Right renal cortex interstitium (tissue), 3 donors: ENCODE measurements at regions not wholly inside any gene's neighbourhood (a gene's known extent, or its start where the extent isn't known, plus 50 kb on each side); places are given as distances from the start of the nearest gene placed in this dataset.

Source experiments
- DNase-seq, 3 donors: peaks; one replicate each; pipeline ENCODE4 v3.0.0-alpha.2; 2013; ENCODE audit warnings: low read depth in 3 of 3, low spot score in 2 of 3

DNA sequence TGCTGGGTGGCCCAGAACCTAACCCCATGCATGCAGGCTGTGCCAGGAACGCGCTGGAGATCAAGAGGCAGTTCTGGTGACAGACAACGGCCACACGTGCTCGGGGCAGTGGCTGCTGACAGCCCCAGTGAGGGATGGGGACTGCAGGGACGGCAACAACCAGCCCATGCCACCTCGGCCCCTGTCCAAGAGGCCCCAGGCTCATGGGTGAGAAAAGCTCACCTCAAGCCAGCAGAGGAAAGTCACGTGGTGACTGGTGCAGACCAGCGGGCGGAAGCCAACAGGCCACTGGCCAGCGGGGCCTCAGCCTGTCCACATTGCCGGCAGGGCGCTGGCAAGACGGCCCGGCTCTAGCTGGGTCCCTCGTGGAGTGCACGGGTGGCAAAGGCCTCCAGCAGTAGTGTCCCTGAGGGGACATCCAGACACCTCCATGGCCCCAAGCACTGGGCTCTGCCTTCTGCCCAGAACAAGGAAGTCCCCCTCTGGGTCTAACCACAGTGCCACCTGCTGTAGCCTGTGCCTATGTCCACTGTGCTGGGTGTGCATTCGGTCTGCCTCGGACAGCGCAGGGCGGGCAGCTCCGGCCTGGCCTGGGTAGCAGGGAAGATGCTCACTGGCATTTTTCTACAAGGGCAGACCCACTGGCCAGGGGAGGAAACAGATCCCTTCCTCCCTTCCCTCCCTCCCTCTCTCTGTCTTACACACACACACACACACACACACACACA lies 134.1 kb downstream of the NCOR2 start:
- no peak for DNase-seq

- no peak for DNase-seq
These were observed 135.0 kb downstream of the NCOR2 start for GRCh38 chr12:124432376-124432775.

DNA sequence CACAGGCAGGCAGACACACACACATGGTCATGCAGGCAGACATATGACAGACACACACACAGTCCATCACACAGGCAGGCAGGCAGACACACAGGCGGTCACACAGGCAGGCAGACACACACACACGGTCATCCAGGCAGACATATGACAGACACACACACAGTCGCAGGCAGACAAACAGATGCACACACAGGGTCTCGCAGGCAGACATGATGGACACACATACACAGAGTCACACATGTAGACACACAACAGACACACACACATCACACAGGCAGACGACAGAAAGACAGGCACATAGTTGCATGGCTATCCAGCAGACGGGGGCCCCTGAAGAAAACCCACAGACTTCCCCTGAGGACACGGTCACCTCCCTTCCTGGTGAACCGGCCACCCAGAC lies 135.4 kb downstream of the NCOR2 start:
- DNase-seq: no peak

DNA sequence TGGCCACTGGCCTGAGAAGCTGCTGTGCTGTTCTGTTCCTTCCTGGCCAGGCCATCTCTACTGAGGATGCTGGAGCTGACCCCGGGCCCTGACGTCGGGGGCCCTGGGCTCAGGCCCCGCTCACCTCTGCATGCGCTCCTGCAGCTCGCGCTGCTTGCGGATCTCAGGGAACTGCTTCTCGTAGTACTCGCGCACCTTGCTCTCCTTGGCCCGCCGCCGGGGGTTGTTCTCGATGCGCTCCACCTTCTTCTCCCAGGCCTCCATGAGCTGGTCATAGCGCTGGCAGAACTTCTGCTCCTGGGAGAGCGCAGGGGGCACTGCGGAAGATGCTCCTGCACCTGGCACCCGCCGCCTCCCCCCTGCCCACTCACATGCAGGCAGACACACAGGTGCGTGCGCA lies 135.6 kb downstream of the RFLNA start:
- no peak for DNase-seq

DNA sequence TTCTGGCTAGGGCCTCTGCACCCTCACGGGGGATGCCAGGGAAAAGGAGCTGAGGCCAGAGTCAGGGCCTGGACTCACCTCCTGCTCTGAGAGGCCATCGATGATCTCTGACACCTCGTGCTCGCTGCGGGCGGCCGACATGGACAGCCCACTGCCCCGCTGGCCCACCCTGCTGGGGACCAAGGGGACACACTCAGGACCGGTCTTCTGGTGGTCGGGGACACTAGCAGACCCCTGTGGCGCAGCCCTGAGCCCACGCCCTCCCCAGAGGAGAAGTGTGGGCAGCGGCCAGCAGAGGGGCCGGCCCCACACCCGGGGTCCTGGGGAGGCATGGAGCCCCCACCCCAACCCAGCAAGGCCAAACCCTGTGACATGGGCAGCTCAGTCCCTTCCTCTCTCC lies 134.6 kb downstream of the RFLNA start:
- DNase-seq: no peak

- DNase-seq: no peak
These were observed 133.9 kb downstream of the RFLNA start for GRCh38 chr12:124428792-124429281.

- DNase-seq: no peak
These were observed 133.4 kb downstream of the RFLNA start for GRCh38 chr12:124428136-124428791.

- DNase-seq: no peak
These were observed 132.0 kb downstream of the RFLNA start for GRCh38 chr12:124426594-124427555.

DNA sequence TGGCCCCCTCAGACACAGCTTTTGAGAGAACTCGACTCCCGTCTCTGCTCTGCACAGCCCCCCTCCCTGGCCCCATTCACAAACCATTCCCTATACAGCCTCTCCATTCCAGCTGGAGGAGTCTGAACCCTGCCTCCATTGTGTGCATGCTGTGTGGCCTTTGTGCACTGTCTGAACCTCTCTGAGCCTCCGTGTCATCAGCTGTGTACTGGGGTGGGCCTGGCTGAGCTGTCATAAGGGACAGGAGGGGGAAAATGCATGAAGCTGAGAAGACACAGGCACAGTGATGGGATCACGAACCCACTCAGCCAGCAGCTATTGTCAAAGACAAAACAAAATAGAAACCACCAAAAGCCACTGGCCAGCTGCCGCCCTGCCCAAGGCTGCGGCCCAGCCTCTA lies 130.8 kb downstream of the RFLNA start:
- DNase-seq: no peak

- no peak for DNase-seq
These were observed 129.6 kb downstream of the RFLNA start for GRCh38 chr12:124424516-124424905.

- DNase-seq: no peak
These were observed 129.0 kb downstream of the RFLNA start for GRCh38 chr12:124423761-124424515.

GRCh38 chr12:124422570-124423523 lies 128.0 kb downstream of the RFLNA start:
- DNase-seq: no peak

- no peak for DNase-seq
These were observed 127.3 kb downstream of the RFLNA start for GRCh38 chr12:124422142-124422569.

- no peak for DNase-seq
These were observed 126.2 kb downstream of the RFLNA start for GRCh38 chr12:124420996-124421674.

DNA sequence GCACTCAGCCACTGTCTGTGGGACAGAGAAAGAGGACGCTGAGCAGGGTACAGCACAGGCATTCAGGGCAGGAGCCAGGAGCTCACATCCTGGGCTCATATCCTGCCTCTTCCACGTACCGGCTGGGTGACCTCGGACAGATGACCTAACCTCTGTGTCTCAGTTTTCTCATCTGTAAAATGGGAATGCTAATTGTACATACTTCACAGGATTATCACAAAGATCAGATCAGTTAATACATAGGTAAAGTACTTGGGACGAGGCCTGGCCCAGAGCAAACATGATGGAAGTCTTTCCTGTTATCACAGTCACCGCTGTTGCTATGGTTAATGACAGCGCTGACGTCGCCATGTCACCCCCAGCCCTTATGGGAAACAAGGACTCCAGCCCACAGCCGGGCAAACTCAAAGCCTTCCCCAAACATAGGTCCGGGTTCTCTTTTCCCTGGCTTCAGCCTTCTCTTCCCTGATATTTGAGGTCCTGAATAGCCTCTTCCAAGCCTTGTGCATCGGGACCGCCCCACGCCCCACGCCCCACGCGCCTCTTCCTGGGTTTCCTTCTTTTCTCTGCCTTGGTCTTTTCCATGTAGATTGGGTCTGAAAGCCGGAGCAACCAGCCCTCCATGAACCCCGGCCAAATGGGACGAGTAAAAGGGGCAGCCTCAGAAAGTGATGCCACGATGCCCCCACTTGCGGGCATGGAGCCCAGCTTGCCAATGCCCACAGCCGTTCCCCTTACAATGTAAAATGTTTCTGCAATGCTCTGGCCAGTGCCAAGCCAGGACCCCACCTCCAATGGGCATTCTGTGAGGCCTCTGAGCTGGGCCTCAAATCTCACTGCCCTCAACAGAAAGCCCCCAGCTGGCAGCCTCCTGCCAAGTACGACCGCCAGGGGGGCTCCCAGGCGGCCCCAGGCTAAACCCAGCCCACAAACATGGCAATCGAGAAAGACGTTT lies 125.4 kb downstream of the RFLNA start:
- no peak for DNase-seq

DNA sequence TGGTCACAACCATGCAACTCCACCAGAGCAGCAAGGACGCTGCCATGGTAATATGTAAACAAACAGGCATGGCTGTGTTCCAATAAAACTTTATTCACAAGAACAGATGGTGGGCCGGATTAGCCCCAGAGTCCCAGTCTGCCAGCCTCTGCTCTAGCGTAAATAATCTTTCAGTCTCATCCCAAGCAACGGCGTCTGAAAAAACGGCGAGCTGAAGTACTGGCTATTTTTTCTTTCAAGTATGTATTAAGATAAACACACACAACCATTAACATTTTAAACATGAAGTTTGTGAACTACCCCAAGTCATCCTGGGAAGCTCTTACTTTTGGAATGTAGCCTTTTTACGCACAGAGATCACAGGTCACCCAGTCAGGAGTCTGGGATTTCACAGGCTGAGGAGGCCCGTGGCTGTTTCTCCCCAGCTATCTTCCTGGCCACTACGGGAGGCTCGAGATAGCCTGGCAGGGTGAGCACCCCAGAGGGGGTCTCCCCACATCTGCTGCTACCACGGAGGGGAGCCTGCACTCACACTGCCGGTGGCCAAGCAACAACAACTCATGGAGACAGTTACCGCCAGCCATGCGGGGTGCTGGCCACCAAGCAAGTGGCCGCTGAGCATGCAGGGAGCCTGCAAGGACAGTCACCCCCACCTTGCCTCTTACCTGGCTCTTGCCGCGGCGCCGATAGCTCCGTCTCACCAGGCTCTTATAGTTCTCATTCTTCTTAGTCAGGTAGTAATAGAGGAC lies 124.6 kb downstream of the RFLNA start:
- no peak for DNase-seq

DNA sequence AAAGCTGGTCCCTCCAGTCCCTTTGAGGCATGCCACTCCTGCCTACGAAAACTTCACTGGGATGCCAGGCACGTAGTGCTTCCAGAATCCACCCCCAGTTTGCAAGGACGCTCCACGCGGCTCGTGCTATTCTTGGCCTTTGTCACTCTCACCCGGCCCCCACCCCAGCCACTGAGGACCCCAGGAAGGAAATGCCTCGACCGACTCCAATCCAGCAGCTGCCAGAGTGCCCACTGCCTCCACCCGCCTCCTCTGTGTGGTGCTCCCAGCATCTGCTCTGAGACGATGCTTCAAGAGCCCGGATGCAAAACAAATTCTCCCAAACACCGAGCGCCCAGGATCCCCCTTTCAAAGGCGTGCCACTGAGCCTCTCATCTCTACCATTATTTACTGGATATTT lies 123.9 kb downstream of the RFLNA start:
- no peak for DNase-seq
